ENCODE measurements at regions not wholly inside any gene's neighbourhood (a gene's known extent, or its start where the extent isn't known, plus 50 kb on each side); places are given as distances from the start of the nearest gene placed in this dataset.

GRCh38 chr16:62190426-62190825 is 154.2 kb upstream of the CDH8 start:
- intact Hi-C loops (cut with DNase I) = no loop called here
- no peak for TF ChIP-seq POLR2A (IDR thresholded peaks at IDR 0.05)
- TF ChIP-seq POLR2AphosphoS5 (IDR thresholded peaks at IDR 0.05; ENCODE audit: insufficient read depth in 1 of 2, low read depth in 1 of 2) = no peak
- no peak for TF ChIP-seq CTCF (IDR thresholded peaks at IDR 0.05)
- H3K27ac ChIP-seq = no peak overlapping the region
- no peak overlapping the region for H3K4me3 ChIP-seq
- no peaks in the 10 kb centered on the region for H3K27me3 ChIP-seq
- DNase-seq (ENCODE audit: extremely low spot score in 2 of 2) = no peak
- no peaks in the 10 kb centered on the region for H3K36me3 ChIP-seq
- H3K9me3 ChIP-seq = no peaks in the 10 kb centered on the region
- no peaks in the 10 kb centered on the region for H3K4me1 ChIP-seq

GRCh38 chr16:62177351-62178203 is 141.3 kb upstream of the CDH8 start:
- Histone ChIP-seq H3K27ac (no peak overlapping the region), H3K36me3 (no peaks in the 10 kb centered on the region), H3K27me3 (no peaks in the 10 kb centered on the region), H3K4me1 (no peaks in the 10 kb centered on the region), H3K4me3 (no peak overlapping the region), H3K9me3 (no peaks in the 10 kb centered on the region)
- intact Hi-C loops (cut with DNase I) = no loop called here
- DNase-seq (ENCODE audit: extremely low spot score in 2 of 2) = no peak
- TF ChIP-seq CTCF (IDR thresholded peaks at IDR 0.05) (no peak), POLR2A (IDR thresholded peaks at IDR 0.05) (no peak), POLR2AphosphoS5 (IDR thresholded peaks at IDR 0.05; ENCODE audit: insufficient read depth in 1 of 2, low read depth in 1 of 2) (no peak)

- Histone ChIP-seq H3K4me1 (no peaks in the 10 kb centered on the region), H3K4me3 (no peak overlapping the region), H3K27ac (no peak overlapping the region), H3K27me3 (no peaks in the 10 kb centered on the region), H3K36me3 (no peaks in the 10 kb centered on the region), H3K9me3 (no peaks in the 10 kb centered on the region)
- DNase-seq (ENCODE audit: extremely low spot score in 2 of 2) = no peak
- TF ChIP-seq CTCF (IDR thresholded peaks at IDR 0.05) (no peak), POLR2A (IDR thresholded peaks at IDR 0.05) (no peak), POLR2AphosphoS5 (IDR thresholded peaks at IDR 0.05; ENCODE audit: insufficient read depth in 1 of 2, low read depth in 1 of 2) (no peak)
- intact Hi-C loops (cut with DNase I) = no loop called here
Observed at GRCh38 chr16:62170642-62171041, 134.4 kb upstream of the CDH8 start.

GRCh38 chr16:62167551-62167950 is 131.3 kb upstream of the CDH8 start:
- no peak for DNase-seq (ENCODE audit: extremely low spot score in 2 of 2)
- Histone ChIP-seq H3K4me1 (no peaks in the 10 kb centered on the region), H3K9me3 (no peaks in the 10 kb centered on the region), H3K27ac (no peak overlapping the region), H3K4me3 (no peak overlapping the region), H3K36me3 (no peaks in the 10 kb centered on the region), H3K27me3 (no peaks in the 10 kb centered on the region)
- TF ChIP-seq POLR2A (IDR thresholded peaks at IDR 0.05) (no peak), CTCF (IDR thresholded peaks at IDR 0.05) (no peak), POLR2AphosphoS5 (IDR thresholded peaks at IDR 0.05; ENCODE audit: insufficient read depth in 1 of 2, low read depth in 1 of 2) (no peak)
- intact Hi-C loops (cut with DNase I) = no loop called here

GRCh38 chr16:62157544-62157943 is 121.3 kb upstream of the CDH8 start:
- TF ChIP-seq POLR2A (IDR thresholded peaks at IDR 0.05) = no peak
- no peak for TF ChIP-seq POLR2AphosphoS5 (IDR thresholded peaks at IDR 0.05; ENCODE audit: insufficient read depth in 1 of 2, low read depth in 1 of 2)
- no peak for TF ChIP-seq CTCF (IDR thresholded peaks at IDR 0.05)
- Histone ChIP-seq H3K4me3 (no peak overlapping the region), H3K9me3 (no peaks in the 10 kb centered on the region), H3K36me3 (no peaks in the 10 kb centered on the region), H3K4me1 (no peaks in the 10 kb centered on the region), H3K27ac (no peak overlapping the region), H3K27me3 (no peaks in the 10 kb centered on the region)
- intact Hi-C loops (cut with DNase I) = no loop called here
- no peak for DNase-seq (ENCODE audit: extremely low spot score in 2 of 2)

Data from vagina (tissue), 2 donors.